Breast epithelium (tissue), 3 donors: ENCODE measurements at regions not wholly inside any gene's neighbourhood (a gene's known extent, or its start where the extent isn't known, plus 50 kb on each side); places are given as distances from the start of the nearest gene placed in this dataset.
A peak's percentile ranks its signal among the peaks of the same experiment; 100 is the strongest.

Experiments used
- POLR2A ChIP-seq: fragments of 450-650 bp; IDR thresholded peaks from one replicate; pipeline ENCODE4 v1.6.1; 2016; ENCODE audit warnings: antibody characterized with exemption, mild to moderate bottlenecking, moderate library complexity
- POLR2AphosphoS5 ChIP-seq, 3 donors: sonication (generic); formaldehyde crosslinking; IDR thresholded peaks; one replicate each; pipeline ENCODE4 v1.6.1; 2017; ENCODE audit warnings: antibody characterized with exemption in 3 of 3
- TF ChIP-seq, protein P1 (sequence below), 3 donors: fragments of 450-650 bp; IDR thresholded peaks; one replicate each; pipeline ENCODE4 v1.5.1; 2016 to 2017; ENCODE audit warnings: antibody characterized with exemption in 3 of 3, mild to moderate bottlenecking in 3 of 3, moderate library complexity in 3 of 3

GRCh38 chr2:177148477-177149154 lies 64.0 kb upstream of the HNRNPA3 start:
- TF ChIP-seq POLR2AphosphoS5 (IDR thresholded peaks at IDR 0.05) (no peak), POLR2A (no peak)
- TF ChIP-seq, protein P1, sequence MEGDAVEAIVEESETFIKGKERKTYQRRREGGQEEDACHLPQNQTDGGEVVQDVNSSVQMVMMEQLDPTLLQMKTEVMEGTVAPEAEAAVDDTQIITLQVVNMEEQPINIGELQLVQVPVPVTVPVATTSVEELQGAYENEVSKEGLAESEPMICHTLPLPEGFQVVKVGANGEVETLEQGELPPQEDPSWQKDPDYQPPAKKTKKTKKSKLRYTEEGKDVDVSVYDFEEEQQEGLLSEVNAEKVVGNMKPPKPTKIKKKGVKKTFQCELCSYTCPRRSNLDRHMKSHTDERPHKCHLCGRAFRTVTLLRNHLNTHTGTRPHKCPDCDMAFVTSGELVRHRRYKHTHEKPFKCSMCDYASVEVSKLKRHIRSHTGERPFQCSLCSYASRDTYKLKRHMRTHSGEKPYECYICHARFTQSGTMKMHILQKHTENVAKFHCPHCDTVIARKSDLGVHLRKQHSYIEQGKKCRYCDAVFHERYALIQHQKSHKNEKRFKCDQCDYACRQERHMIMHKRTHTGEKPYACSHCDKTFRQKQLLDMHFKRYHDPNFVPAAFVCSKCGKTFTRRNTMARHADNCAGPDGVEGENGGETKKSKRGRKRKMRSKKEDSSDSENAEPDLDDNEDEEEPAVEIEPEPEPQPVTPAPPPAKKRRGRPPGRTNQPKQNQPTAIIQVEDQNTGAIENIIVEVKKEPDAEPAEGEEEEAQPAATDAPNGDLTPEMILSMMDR (IDR thresholded peaks at IDR 0.05): peak; percentile 56 to 74 (median 60)
